Left lung (tissue), 4 donors: ENCODE measurements at regions not wholly inside any gene's neighbourhood (a gene's known extent, or its start where the extent isn't known, plus 50 kb on each side); places are given as distances from the start of the nearest gene placed in this dataset.
A peak's percentile ranks its signal among the peaks of the same experiment; 100 is the strongest.

Experiments used
- ATAC-seq: fragments of 200-7000 bp; cut with Tn5 transposase; one replicate; pipeline ENCODE4 v1.9.1; 2020; ENCODE audit warnings: moderate library complexity
- DNase-seq, 4 donors: peaks; one replicate each; pipeline ENCODE4 v3.0.0-alpha.2; 2013 to 2020
- H3K27ac ChIP-seq, 2 donors: fragments of 200-600 bp; sonication (generic) in 1 of 2; one replicate each; pipeline versions ENCODE4 v1.5.0 to v1.8.0; 2020 to 2021
- H3K27me3 ChIP-seq, 2 donors: fragments of 200-600 bp; sonication (generic) in 1 of 2; one replicate each; pipeline versions ENCODE4 v1.5.0 to v1.8.0; 2020 to 2021
- H3K36me3 ChIP-seq, 2 donors: fragments of 200-600 bp; sonication (generic) in 1 of 2; one replicate each; pipeline versions ENCODE4 v1.5.0 to v1.8.0; 2020 to 2021
- H3K4me1 ChIP-seq, 2 donors: fragments of 200-600 bp; one replicate each; pipeline ENCODE4 v1.8.0; 2021
- H3K4me3 ChIP-seq, 2 donors: fragments of 200-600 bp; sonication (generic) in 1 of 2; one replicate each; pipeline versions ENCODE4 v1.5.0 to v1.8.0; 2020 to 2021; ENCODE audit warnings: mild to moderate bottlenecking in 1 of 2
- H3K9me3 ChIP-seq, 2 donors: fragments of 200-600 bp; sonication (generic) in 1 of 2; one replicate each; pipeline versions ENCODE4 v1.5.0 to v1.8.0; 2020 to 2021
- intact Hi-C, 2 donors: fragments of 100-400 bp; cut with DNase I; formaldehyde crosslinking; loops; one replicate each; pipeline versions ENCODE4 v1.11.2 to v1.14.2; 2022
- TF ChIP-seq, protein P1 (sequence below), 2 donors: fragments of 200-600 bp; sonication (generic) in 1 of 2; IDR thresholded peaks; one replicate each; pipeline versions ENCODE4 v1.5.0 to v1.8.0; 2021; ENCODE audit warnings: antibody characterized with exemption in 2 of 2
- donor health status: DM: no; HTN: yes; CAD: no.
- donor health status: DM: no; HTN: no; CAD: no.

DNA sequence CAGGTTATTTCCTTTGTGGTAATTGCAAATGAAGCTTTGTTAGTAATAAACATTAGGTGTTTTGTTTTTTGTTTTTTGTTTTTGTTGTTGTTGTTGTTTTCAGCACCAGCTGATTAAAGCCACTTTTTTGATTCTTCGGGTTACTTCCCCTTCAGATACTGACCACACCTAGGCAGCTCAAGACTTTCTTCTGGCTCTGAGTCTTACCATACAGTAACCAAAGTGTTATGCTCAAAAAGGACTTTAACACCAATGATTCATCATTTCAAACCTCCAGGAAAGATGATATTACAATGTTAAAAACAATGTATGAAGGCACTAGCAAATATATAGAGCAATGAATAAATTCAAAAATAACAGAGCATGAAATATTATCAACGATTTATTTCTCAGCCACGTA, 265.2 kb upstream of the SP8 start:
- H3K27me3 ChIP-seq: no peaks in the 10 kb centered on the region
- H3K4me1 ChIP-seq: no peaks in the 10 kb centered on the region
- H3K36me3 ChIP-seq: no peaks in the 10 kb centered on the region
- H3K4me3 ChIP-seq: no peak overlapping the region
- no peaks in the 10 kb centered on the region for H3K9me3 ChIP-seq
- ATAC-seq: no peak
- no peak for DNase-seq
- no peak overlapping the region for H3K27ac ChIP-seq
- intact Hi-C loops: no loop called here
- TF ChIP-seq, protein P1, sequence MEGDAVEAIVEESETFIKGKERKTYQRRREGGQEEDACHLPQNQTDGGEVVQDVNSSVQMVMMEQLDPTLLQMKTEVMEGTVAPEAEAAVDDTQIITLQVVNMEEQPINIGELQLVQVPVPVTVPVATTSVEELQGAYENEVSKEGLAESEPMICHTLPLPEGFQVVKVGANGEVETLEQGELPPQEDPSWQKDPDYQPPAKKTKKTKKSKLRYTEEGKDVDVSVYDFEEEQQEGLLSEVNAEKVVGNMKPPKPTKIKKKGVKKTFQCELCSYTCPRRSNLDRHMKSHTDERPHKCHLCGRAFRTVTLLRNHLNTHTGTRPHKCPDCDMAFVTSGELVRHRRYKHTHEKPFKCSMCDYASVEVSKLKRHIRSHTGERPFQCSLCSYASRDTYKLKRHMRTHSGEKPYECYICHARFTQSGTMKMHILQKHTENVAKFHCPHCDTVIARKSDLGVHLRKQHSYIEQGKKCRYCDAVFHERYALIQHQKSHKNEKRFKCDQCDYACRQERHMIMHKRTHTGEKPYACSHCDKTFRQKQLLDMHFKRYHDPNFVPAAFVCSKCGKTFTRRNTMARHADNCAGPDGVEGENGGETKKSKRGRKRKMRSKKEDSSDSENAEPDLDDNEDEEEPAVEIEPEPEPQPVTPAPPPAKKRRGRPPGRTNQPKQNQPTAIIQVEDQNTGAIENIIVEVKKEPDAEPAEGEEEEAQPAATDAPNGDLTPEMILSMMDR (IDR thresholded peaks at IDR 0.05): no peak

DNA sequence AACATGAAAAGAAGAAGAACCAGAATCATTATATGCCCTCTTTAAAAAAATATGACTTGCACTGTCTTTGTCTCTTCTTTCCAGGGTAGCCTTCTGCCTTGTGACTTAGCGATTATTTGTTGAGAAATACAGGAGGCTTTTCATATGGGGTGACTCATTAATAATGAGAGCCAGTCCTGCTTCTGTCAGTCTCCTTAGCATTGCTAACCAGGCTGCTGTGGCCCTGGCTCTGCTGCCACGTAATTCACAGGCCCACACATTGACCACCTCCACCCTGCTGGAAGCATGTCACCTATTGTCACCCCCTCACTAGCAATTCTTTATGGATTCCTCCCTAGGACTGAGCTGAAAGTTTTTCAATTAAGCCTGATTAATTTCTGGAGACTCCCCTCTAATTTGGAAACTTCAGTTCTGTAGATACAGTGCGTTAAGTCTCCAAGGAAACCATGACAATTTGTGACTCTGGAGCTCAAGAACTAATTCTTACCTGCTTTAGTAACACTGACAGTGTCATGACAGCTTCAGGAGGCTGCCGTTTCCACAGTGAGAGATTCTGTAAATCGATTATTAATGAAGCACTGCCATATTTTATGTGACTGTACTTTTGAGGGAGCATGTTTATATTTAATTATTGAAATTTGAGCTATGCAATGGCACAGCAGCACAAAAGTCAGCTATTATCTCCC, 267.9 kb upstream of the SP8 start:
- DNase-seq: no peak
- TF ChIP-seq, protein P1 (IDR thresholded peaks at IDR 0.05): no peak
- ATAC-seq: no peak
- Histone ChIP-seq H3K36me3 (no peaks in the 10 kb centered on the region), H3K27me3 (no peaks in the 10 kb centered on the region), H3K4me3 (no peak overlapping the region), H3K4me1 (no peaks in the 10 kb centered on the region), H3K27ac (no peak overlapping the region), H3K9me3 (peaks cover 0 to 7% of the 10 kb centered on the region in 2 donors)
- intact Hi-C loops: no loop called here

DNA sequence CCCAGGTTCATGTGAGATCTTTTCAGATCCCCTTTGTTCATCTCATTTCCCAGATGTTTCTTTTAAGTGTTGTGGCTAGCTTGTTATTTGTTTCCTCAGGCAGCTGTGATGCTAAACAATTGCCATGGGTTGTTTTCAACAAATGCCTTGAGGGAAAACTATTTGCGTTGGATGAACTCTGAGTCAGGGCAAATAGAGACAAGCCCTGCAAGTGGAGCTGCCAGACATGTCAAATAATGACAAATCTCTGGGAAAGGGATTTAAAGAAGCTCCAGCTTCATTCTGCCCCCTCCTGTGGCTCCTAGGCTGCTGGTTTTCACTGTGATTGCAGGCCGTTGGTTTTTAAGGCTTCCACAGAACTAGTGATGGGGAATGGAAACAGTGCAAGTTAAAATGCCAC, 272.4 kb upstream of the SP8 start:
- intact Hi-C loops: no loop called here
- no peak overlapping the region for H3K4me3 ChIP-seq
- no peak overlapping the region for H3K27ac ChIP-seq
- peaks cover 0 to 11% of the 10 kb centered on the region in 2 donors for H3K9me3 ChIP-seq
- TF ChIP-seq, protein P1 (IDR thresholded peaks at IDR 0.05): no peak
- ATAC-seq: no peak
- no peaks in the 10 kb centered on the region for H3K36me3 ChIP-seq
- H3K27me3 ChIP-seq: no peaks in the 10 kb centered on the region
- no peaks in the 10 kb centered on the region for H3K4me1 ChIP-seq
- DNase-seq: no peak

DNA sequence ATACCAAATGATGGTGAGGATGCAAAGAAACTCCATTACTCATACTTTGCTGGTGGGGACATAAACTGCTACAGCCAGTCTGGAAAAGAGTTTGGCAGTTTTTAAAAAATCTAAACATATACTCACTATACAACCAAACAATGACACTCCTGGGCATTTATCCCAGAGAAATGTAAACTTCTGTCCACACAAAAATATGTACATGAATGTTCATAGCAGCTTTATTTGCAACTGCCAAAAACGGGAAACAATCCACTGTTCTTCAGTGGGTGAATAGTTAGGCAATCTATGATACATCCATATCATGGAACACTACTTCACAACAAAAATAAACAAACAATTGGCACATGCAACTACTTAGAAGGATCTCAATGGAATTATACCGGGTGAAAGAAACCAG, 276.4 kb upstream of the SP8 start:
- H3K4me1 ChIP-seq: no peaks in the 10 kb centered on the region
- no peaks in the 10 kb centered on the region for H3K27me3 ChIP-seq
- ATAC-seq (no peak), DNase-seq (no peak)
- H3K27ac ChIP-seq: no peak overlapping the region
- TF ChIP-seq, protein P1 (IDR thresholded peaks at IDR 0.05): no peak
- H3K4me3 ChIP-seq: no peak overlapping the region
- no peaks in the 10 kb centered on the region for H3K36me3 ChIP-seq
- intact Hi-C loops: no loop called here
- H3K9me3 ChIP-seq: peaks cover 0 to 12% of the 10 kb centered on the region in 2 donors

DNA sequence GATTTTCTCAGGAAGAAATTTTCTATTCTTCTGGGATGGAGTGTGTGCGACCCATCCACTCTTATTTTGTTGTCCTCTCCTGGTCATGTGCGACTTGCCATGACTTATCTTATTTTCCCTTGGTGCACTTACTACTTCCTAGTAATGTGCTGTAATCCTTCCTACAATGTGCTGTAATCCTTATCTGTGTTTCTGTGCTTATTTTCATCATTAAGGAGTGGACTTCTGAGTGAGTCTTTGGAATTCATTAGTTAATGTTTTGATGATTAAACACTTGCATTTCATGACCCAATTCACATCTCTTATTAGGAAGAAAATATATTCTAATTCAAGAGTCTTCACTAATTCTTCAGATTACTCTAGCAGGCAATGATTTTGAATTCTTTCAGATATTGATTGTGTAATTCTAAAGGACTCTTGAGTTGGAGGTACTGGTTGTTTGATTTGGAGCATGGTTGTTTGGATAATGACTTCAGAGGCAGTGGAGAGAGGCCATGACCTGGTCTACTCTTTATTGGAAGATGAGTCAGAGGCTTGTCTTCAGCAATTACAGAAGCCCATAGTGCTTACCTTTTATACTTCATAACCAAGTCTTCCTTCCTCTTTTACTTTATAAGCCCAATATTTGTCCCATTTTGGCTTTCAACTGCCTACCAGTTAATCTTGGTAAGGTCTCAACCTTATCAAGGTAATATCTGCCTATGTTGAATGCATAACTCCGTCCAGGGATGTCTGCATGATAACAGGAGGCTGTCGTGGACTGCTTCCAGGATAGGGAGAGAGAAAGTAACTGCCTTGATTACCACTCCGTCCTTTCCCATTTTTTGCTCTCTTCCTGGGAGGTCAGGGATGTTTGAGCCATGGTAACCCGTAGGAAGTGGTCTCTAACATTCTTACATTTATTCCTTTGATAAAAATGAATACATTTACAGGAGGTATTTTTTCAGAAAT, 278.3 kb upstream of the SP8 start:
- intact Hi-C loops: no loop called here
- Histone ChIP-seq H3K4me1 (no peaks in the 10 kb centered on the region), H3K9me3 (peaks cover 0 to 5% of the 10 kb centered on the region in 2 donors), H3K27me3 (no peaks in the 10 kb centered on the region), H3K36me3 (no peaks in the 10 kb centered on the region), H3K4me3 (no peak overlapping the region), H3K27ac (no peak overlapping the region)
- DNase-seq (no peak), ATAC-seq (peak; percentile 91)
- TF ChIP-seq, protein P1 (IDR thresholded peaks at IDR 0.05): no peak
